NCI-H82 (cell line): ENCODE measurements at regions not wholly inside any gene's neighbourhood (a gene's known extent, or its start where the extent isn't known, plus 50 kb on each side); places are given as distances from the start of the nearest gene placed in this dataset.

Source experiments
- DNase-seq: peaks from one replicate; lab custom pipeline; 2025; lab: John Stamatoyannopoulos, UW

DNA sequence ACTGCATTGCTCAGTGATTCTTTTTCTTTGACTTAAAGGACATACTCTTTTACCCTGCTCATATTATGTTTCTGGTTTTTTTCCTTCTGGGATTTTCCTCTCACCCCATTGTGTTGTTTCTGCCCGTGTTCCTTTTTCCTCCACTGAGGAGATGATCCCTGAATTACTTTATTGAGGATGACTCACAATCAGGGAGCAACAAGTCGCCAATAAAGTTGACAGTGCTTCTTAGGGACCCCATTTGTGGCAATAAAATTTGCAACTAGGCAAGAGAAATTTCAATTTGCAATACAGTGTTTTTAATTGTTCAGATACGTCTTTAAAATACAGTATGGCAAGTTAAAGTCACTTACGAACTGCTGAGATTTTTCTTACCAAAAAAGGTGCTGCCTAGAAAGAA is 217.9 kb downstream of the SOX4 start:
- DNase-seq: no peak

DNA sequence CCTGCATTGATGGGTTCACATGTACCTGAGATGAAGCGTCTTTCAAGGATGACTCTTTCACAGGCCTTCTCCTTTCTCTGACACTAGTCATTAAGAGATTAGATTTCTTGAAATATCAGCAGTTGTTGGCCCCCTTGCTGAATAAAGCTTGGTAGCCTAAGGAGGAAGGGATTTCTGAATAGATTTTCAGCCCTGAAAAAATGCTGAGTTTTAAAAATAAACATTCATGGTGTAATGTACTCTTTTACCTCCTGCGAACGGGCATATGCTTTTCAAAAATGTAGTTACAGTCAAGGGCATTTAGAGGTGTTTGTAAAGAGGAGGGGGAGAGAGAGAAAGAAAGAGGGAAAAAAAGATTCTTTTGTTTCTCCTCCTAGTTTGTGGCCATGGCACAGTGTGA is 222.7 kb downstream of the SOX4 start:
- no peak for DNase-seq

DNA sequence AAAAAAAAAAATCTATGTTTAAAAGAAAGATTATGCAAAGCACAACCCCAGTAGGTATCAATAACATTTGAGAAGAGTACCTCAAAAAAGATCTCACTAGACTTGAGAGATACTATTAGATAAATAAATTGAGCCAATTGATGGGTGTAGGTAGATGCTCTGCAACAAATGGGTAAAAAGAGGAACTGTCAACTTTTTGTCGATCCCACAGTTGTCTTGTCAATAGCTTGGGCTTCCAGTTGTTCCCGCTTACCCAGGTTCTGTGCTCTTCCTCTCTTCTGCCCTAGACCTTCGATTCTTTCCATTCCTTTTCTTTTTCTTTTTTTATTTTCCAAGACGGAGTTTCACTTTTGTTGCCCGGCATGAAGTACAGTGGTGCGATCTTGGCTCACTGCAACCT is 226.9 kb downstream of the SOX4 start:
- DNase-seq: no peak

- DNase-seq: no peak
These were observed 229.8 kb downstream of the SOX4 start for GRCh38 chr6:21823371-21823770.

GRCh38 chr6:21824431-21825177 is 231.1 kb downstream of the SOX4 start:
- no peak for DNase-seq

GRCh38 chr6:21826023-21826422 is 232.5 kb downstream of the SOX4 start:
- no peak for DNase-seq

DNA sequence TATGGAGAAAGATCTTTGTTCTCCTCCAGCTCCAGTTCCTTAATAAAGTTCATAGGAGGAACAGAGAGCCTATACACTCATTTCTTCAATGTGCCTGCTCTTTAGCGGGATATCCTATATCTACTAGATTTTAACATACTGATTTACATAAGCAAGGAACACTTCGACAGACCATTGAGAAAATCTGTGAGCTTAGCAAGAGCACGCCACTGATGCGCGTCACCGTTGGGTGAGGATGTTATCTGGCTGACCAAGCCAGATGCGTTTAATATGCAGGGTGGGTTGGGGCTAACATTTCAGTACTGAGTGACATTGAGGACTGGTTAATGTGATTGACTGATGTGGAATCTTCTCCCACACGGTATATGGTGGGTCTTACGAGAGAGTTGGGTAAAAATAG is 233.4 kb downstream of the SOX4 start:
- no peak for DNase-seq

DNA sequence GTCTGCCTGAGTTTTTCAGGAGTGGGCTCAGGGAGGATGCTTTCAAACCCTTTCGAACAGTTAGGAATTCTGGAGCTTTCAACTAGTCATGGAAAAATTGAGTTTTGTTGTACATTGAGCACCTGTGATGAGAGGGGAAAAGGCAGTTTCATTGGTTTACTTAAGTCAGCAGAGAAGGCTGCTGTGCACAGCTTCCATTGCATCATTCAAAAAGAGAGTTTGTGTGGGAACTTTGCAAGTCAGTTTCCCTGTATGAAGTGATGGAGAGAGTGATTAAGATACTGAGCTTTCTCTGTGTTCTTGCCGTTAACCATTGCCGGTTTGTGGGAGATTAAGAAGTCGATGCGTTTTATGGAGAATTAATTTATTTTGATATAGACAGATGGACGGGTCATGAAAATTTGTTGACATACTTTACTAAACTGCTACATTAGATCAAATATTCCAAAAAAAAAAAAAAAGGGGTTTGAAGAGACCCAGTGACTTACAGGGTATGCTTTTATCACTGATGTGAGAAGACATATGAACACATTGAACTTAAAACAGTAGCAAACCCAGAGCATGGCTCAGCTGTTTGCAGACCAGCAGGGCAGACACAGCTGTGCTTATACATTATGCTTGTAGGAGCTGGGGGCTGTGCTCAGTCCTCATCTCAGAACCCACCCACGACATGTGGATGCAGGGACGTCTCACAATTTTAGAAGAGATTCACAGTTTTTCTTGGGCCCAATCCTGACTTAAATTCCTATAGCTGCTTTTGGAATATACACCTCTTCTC is 234.1 kb downstream of the SOX4 start:
- no peak for DNase-seq

- no peak for DNase-seq
These were observed 235.2 kb downstream of the SOX4 start for GRCh38 chr6:21828704-21829103.

GRCh38 chr6:21829126-21829525 is 235.6 kb downstream of the SOX4 start:
- no peak for DNase-seq

- no peak for DNase-seq
These were observed 238.2 kb downstream of the SOX4 start for GRCh38 chr6:21831521-21832291.

DNA sequence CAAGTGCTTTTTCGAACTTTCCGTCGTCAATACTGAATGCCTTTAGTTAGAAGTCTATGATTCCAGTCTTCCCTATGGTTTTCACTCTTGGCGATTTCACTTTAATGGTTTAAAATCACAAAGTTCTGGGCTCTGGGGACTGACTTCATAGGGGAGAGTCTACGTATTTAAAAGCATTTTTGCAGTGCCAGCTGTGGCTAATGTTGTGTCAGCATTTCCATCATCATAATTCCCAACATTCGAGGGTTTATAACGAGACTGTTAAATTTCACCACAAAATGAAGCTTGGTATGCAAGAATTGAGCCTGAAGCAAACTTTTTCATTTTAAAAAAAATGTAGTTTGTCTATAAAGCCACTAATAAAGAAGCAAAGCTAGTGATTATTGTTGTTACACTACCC is 242.7 kb downstream of the SOX4 start:
- no peak for DNase-seq

DNA sequence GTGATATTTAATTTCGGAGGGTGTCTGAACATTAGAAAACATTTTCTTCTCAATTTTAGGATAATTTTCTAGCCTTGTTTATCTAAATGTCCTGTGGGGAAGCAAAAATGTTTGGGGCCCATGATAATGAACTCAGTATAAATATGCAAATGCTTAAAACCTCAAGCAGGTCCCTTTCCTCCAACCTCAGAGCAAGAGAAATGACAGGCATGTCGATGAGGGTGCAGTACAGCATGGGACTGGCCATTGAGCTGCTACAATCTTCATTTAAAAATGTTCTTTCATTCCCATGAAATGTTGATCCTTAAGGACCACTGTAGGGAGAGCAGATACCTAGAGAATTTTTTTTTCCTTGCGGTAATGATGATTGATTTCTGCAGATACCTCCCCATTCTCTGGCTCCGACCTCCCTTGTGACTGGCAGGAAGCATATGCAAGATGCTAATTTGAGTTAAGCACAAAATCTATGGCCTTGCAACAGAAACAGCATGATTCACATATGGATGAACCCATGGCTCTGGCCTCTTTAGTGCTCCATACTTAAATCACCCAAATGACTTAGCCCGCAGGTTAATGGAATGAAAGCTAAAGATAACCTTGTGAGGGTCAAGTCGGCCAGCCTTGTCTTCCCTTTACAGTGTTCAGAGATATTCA is 243.3 kb downstream of the SOX4 start:
- DNase-seq: no peak

DNA sequence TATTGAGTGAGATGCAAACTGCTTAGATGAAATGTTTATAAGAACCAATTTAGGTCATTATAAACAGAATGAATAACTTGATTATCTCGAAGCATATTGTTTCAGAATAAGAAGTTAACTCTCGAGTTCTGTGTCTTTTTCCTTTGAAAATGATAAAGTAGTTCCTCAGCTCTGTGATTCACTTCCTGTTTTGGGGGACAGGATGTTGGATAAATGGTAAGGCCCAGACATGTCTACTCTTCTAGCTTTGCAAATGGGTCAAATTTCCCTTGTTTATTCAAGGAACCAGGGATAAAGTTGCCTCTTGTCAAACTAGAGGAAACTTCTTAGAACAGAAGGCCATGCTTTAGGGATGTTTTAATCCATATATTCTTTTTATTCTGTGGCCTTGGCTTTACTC is 246.9 kb downstream of the SOX4 start:
- DNase-seq: no peak

DNA sequence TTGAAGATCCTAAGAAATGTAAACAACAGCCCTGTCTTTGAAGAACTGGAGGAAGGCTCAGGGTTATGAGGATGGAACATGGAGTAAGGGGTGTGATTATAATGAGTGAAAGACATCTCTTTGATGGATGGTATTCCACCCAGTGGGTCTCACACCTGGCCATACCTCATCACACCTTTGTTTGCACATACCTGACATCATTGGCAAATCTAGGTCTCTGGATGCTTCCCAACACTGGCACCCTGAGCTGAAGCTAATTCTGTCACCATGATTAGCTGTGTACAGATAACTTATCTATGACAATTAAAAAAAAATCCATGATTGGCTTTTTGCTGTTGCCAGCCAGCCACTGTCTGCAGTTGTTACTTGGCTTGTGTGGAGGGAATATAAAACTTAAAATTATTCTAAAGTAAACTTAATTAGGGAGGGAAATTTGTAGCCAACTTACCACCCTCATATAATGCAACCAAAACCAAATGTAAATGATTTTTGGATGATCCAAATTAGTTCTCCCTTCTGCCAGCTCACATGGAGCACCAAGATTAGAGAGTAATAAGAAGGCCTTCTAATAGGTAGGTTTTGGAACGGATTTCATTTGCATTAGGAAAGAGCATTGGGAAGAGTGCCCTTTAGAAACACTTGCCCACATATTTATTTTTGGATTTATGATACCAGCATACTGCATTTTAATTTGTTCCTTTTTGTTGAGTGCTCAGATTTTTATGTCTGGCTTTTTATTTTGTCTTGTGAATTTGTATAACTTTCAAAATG is 249.5 kb downstream of the SOX4 start:
- no peak for DNase-seq

GRCh38 chr6:21844120-21844917 is 250.8 kb downstream of the SOX4 start:
- no peak for DNase-seq

- no peak for DNase-seq
These were observed 251.5 kb downstream of the SOX4 start for GRCh38 chr6:21845018-21845417.

GRCh38 chr6:21845439-21846140 is 252.0 kb downstream of the SOX4 start:
- DNase-seq: no peak

DNA sequence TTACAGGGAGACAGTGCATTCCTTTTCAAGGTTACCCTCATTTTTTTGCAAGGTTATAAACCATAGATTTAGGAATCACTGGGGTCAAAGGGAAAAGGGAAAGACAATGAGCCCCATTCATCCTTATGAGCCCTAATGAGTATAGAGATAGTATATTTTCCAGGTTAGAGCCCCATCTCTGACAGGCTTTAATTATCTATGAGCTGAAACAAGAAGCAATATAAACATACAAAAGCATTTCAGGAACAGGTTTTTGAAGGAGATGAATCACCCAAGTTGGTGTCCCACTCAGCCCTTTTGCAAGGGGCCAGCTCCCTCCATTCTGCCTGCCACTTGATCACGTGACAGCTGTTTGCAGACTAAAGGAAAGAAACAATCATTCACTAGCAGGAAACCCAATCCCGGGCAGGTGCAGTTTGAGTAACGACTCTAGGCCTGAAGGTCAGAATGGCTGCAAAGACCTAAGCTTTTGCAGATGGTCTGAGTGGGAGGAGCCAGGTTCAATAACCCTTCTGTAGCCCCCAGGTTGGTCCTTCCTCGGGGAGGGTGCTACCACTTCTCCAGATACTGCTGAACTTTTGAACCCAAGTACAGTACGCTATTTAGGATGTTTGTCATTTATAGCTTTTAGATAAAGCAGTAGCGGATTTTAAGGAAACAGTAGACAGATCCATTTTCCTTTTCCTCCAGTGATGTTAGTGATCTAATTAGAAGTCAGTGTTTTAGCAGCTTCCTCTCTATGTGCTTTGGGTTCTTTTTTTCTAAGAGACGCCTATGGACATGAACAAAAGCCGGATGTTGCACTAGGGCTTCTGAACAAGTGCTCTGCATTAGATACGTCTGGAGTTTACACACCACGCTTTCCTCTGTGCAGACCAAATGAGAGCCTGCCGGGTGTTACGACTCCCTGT is 253.2 kb downstream of the SOX4 start:
- DNase-seq: peak; percentile 62
